HG03354 (cell line): ENCODE measurements at regions not wholly inside any gene's neighbourhood (a gene's known extent, or its start where the extent isn't known, plus 50 kb on each side); places are given as distances from the start of the nearest gene placed in this dataset.
"Not testable (repeated sequence)": the region's sequence is repeated elsewhere in the genome, so short reads cannot be mapped to it uniquely, and the experiment has no call there.

ENCODE experiments used
- ATAC-seq: cut with Tn5 transposase; IDR thresholded peaks from one replicate; pipeline ENCODE4 v1.9.1; 2021; ENCODE audit warnings: mild to moderate bottlenecking; ENCODE audit not compliant: unreplicated experiment, poor library complexity, severe bottlenecking

GRCh38 chr10:133689897-133690296 lies 63.3 kb upstream of the FRG2B start:
- not testable (repeated sequence) for ATAC-seq

- peak; percentile 34 for ATAC-seq
Measured at GRCh38 chr10:133688441-133688912, 61.9 kb upstream of the FRG2B start.

- peak; percentile 67 for ATAC-seq
Measured at GRCh38 chr10:133687689-133688440, 61.3 kb upstream of the FRG2B start.

GRCh38 chr10:133686992-133687391 lies 60.4 kb upstream of the FRG2B start:
- ATAC-seq = not testable (repeated sequence)
